Activated T-cell treated with anti-CD3 and anti-CD28 coated beads for 4 hours (primary cell): ENCODE measurements at regions not wholly inside any gene's neighbourhood (a gene's known extent, or its start where the extent isn't known, plus 50 kb on each side); places are given as distances from the start of the nearest gene placed in this dataset.

ENCODE experiments used
- DNase-seq: peaks from one replicate; pipeline ENCODE4 v3.0.0-alpha.2; 2020

GRCh38 chr14:95380350-95381042 lies 60.8 kb upstream of the CLMN start:
- DNase-seq = no peak

DNA sequence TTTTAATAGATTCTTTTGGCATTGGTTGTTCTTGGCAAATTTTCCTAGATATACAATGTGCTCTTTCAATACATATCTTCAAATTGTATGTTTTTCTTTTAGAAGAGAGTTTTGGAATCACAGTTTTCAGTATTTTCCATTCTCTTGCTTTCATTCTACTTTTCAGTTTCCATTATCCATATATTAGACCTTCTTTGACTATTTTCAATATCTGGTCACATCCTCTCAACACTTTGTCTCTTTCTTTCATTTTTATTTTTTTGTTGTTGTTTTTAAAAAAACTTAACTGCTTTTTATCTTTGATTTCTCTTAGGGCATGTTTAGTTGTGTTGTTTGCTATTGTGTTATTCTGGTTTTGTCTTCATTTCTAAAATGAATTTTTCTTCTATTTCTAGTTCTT lies 59.9 kb upstream of the CLMN start:
- DNase-seq = no peak

DNA sequence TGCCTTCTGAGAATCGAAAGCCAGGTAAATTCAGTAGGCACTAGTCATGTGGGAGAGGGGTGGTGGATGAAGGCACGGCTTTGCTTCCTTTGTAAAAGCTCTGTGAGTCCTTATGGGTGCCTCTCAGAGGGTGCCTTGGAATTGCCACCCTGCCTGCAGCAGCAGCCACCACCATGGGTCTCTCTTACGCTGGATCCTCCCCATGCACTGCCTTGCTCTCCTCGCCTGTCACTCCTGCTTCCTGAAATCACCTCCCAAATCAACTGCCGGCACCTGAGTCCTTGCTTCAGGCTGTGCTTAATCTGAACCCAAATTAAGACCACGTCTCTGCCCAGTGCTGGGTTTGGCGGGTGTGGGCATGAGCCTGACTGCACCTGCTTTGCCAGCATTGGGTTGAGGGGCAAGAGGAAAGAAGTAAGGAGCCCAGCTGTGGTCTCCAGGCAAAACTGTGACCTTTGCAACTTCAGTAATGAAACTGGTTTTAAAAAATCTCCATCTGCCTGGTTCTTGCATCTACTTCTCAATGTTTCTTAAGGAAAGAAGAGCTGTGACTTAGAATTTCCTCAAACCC lies 55.9 kb upstream of the CLMN start:
- DNase-seq = no peak

DNA sequence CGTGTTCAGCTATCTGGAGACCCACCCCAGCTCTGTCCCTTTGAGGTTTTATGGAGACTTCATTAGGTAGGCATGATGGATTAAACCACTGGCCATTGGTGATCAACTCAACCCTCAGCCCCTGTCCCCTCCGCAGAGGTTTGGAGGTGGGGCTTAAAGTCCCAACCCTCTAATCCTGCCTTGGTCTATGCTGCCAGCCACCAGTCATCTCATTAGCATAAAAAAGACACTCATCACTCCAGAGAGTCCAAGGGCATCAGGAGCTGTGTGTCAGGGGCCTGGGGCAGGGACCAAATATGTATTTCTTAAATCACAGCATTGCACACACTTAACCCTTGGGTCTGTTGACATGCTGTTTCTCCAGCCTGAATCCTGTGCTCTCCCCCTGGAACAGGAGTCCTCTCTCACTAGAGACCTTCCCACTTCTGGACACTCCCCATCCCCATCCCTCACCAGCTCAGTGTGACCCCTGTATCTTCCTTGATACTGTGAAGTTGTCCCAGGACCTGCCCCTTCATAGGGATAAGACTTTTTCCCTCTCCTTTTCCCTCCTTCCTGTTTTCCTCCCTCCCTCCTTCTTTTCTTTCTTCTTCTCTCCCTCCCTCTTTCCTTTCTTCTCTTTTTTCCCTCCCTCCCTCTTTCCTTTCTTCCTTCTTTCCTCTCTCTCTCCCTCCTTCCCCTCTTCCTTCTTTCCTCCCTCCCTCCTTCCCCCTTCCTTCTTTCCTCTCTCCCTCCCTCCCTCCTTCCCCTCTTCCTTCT lies 54.7 kb upstream of the CLMN start:
- no peak for DNase-seq

DNA sequence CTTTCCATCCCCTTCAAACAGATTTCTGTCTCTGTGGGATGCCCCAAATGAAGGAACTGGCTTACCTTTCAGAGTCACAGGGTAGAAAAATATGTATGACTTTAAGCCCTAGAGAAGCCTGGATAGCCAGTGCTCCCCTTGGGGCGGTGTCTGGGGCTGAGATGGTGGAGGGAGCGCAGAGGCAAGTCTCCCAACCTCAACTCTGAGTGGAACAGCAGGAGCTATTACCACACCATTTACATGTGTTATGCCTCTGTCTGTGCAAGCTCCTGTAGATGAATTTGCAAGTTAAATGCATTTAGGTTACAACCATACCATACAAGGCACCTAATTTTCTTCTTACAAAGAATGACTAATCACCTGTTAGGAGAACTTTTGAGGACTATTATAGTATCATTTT lies 50.4 kb upstream of the CLMN start:
- DNase-seq = no peak
